Left renal cortex interstitium (tissue), 4 donors: ENCODE measurements at regions not wholly inside any gene's neighbourhood (a gene's known extent, or its start where the extent isn't known, plus 50 kb on each side); places are given as distances from the start of the nearest gene placed in this dataset.

Source experiments
- DNase-seq, 4 donors: peaks; one replicate each; pipeline ENCODE4 v3.0.0-alpha.2; 2013; ENCODE audit warnings: low read depth in 4 of 4, low spot score in 2 of 4, missing footprints in 1 of 4

GRCh38 chr4:135824759-135825296 lies 1623.2 kb upstream of the PABPC4L start:
- no peak for DNase-seq

DNA sequence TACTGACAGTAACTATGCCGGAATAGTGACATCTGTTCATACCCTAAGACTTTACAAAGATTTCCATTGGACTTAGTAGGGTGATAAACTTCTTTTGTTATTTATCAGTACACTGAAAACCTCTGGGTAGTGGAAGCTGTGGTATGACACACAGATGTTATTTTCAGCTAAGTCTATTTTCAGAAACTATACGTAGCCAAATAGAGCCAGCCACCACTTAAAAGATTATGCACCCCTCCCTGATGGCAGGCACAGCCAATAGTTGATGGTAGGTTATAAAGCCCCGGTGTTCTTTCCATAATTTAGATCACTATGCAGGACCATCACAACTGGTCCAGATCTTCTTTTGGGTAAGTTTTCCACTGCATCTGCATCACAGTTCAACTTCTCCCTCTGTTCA lies 1603.2 kb upstream of the PABPC4L start:
- DNase-seq = no peak

DNA sequence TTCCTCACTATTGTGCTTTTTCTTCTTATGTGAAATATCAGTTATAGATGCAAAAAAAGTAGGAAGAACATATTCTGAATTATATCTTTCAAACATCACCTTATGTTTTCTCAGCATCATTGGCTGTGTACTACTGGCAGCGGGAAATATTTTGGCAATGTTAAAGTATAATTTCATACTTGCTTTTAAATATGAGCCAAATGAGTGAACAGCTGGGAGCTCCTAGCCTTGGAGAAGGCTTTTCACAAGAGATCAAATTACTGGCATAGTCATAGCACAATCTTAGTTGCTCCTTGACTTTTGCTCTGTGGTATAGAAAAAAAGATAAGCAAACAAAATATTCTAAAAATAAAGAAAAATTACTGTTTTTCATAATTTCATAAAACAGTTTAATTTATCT lies 1575.8 kb upstream of the PABPC4L start:
- DNase-seq = no peak

DNA sequence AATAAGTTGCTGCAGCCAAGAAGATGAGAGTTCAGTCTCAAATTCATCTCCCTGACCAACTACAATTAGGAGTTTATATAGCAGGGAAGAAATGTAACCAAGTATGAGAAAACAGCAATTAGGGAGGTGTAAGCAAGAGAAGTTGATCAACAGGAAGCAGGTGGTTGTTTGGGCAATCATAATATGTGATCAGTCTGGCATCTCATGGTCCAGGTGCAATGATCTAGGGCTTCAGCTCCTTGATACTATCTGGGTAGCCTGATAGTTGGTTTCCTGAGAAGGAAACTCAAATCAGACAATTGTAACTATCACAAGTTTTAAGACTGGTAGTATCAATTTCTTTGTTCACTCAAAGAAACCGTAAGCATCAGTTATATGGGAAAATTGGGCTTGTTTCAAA lies 1574.3 kb upstream of the PABPC4L start:
- no peak for DNase-seq

GRCh38 chr4:135770505-135770904 lies 1568.9 kb upstream of the PABPC4L start:
- no peak for DNase-seq

GRCh38 chr4:135744928-135745327 lies 1543.3 kb upstream of the PABPC4L start:
- no peak for DNase-seq

- no peak for DNase-seq
Measured at GRCh38 chr4:135741583-135741982, 1540.0 kb upstream of the PABPC4L start.

DNA sequence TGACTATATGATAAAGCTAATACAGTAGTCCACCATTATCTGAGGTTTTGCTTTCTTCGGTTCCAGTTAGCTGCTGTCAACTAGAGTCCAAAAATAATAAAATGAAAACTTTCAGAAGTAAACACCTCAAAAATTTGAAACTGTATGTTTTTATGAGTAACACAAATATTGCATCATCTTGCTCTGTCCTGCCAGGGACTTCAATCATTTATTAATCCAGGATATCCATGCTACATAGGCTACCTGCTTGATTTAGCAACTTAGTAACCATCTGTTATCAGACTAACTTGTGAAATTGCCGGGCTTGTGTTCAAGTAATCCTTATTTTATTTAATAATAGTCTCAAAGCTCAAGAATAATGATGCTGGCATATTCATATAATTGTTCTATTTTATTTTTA lies 1537.8 kb upstream of the PABPC4L start:
- DNase-seq = no peak

DNA sequence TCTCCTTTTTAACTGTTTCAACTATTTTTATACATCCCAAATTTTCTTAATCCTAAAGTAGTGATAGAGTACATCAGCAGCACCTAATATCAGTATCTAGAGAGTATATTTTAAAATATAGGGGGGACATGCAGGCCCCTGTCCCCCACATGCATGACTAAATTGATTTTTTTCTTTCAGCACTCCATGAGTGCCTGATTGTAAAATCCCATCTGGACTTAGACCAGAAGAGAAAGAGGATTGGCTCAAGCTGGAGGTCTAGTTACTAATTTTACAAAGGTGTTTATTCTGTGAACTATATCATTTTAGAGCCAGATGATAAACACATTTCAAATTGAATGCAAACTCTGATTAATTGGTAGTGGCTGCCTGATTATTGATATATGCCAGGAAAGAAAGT lies 1533.9 kb upstream of the PABPC4L start:
- no peak for DNase-seq

DNA sequence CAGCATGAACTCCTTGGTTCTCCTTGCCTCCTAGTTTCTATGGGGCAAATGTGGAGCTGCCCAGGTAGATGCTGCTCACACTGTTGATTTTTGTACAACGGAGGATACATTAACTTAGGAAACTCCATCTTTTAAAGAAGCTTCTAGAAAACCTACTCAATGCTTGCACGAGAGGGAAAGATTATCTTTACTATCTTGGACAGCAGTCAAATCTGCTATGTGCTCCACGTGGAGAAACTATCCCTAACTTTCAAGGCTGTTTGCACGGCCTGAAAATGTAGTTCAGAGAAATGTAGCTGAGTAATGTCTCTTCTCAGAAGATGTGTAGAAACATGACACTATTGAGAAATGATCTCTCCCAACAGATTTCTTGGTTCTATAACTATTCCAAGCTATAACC lies 1530.9 kb upstream of the PABPC4L start:
- DNase-seq = no peak

- DNase-seq = no peak
Measured at GRCh38 chr4:135731682-135732081, 1530.1 kb upstream of the PABPC4L start.

DNA sequence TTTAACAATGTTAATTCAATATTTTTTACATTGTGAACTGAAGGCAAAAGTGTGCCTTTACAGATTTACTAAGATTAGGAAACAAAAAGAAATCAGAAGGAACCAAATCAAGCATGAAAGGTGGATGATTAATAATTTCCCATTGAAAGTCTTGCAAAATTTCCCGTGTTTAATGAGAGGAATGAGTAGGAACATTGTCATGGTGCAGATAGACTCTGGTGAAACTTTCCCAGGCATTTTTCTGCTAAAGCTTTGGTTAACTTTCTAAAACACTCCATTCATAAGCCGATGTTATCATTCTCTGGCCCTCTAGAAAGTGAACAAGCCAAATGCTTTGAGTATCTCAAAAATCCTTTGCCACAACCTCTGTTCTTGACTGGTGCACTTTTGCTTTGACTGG lies 1522.8 kb upstream of the PABPC4L start:
- DNase-seq = no peak

DNA sequence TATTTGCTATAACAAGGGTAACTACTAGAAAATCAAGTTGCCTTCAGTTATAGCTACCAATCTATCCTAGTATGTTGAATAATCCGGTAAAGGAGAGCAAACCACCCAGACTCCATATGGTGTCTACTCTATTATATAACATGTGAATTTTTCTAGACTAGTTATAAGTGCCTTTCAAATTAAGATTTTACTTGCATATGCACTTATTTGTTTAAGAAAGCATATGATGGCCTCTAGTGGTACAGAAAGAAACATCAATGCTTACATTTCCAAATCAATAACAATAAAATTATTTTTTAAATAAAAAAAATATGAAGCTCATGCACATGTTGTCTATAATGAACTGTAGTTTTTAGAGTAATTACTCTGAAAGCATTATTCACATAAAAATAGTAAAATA lies 1516.4 kb upstream of the PABPC4L start:
- no peak for DNase-seq

DNA sequence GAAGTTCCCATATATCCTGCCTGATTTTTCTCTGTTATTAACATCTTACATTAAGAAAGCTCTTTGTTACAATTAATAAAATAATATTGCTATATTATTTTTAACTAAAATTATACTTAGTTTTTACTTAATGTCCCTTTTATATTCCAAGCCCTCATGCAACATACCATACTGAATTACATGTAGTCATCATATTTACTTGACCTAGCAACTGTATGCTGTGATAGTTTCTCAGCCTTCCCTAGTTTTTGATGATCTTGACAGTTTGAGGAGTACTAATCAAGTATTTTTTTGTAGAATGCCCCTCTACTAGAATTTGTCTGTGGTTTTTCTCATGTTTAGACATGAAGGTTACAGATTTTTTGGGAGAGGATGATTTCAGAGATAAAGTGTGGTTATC lies 1503.8 kb upstream of the PABPC4L start:
- DNase-seq = no peak

DNA sequence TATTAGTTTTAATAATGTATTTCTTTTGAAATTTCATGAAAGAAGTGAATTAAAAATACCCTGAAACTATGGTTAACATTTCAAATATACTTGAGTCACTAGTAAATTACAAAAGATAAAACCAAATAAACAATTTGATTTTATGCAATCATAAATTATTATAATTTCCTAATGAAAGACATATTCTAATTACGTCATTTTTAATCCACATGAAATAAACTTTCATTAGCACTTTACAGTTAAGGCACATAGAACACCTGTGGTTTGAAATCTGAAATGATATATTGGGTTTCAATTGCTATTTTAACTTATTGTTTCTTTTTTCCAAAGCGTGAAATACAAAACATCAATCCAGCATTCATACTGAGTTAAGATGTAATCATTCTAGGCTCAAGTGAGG lies 1492.5 kb upstream of the PABPC4L start:
- no peak for DNase-seq

GRCh38 chr4:135684001-135684400 lies 1482.4 kb upstream of the PABPC4L start:
- DNase-seq = no peak

- no peak for DNase-seq
Measured at GRCh38 chr4:135672202-135672601, 1470.6 kb upstream of the PABPC4L start.

GRCh38 chr4:135670548-135670947 lies 1469.0 kb upstream of the PABPC4L start:
- no peak for DNase-seq
